ENCODE measurements at regions not wholly inside any gene's neighbourhood (a gene's known extent, or its start where the extent isn't known, plus 50 kb on each side); places are given as distances from the start of the nearest gene placed in this dataset.
"Not testable (repeated sequence)": the region's sequence is repeated elsewhere in the genome, so short reads cannot be mapped to it uniquely, and the experiment has no call there.

DNA sequence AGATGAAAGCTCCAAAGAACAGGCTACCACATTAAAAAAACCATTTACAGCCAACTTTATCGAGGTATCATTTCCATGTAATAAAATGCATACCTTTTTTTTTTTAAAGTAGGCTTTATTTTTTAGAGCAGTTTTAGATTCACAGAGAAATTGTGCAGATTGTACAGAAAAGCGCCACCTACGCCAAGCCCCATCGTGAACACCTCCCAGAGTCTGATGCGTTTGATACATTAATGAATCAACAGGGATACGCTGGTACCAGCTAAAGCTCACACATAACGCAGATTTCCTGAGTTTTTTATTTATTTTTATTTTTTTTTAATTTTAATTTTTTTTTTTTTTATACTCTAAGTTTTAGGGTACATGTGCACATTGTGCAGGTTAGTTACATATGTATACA lies 129.9 kb downstream of the KIF26A start:
- peaks cover 0 to 8% (median 0%) of the 10 kb centered on the region in 5 donors for H3K27me3 Mint-ChIP-seq
- POLR2A ChIA-PET, result no interaction called here

DNA sequence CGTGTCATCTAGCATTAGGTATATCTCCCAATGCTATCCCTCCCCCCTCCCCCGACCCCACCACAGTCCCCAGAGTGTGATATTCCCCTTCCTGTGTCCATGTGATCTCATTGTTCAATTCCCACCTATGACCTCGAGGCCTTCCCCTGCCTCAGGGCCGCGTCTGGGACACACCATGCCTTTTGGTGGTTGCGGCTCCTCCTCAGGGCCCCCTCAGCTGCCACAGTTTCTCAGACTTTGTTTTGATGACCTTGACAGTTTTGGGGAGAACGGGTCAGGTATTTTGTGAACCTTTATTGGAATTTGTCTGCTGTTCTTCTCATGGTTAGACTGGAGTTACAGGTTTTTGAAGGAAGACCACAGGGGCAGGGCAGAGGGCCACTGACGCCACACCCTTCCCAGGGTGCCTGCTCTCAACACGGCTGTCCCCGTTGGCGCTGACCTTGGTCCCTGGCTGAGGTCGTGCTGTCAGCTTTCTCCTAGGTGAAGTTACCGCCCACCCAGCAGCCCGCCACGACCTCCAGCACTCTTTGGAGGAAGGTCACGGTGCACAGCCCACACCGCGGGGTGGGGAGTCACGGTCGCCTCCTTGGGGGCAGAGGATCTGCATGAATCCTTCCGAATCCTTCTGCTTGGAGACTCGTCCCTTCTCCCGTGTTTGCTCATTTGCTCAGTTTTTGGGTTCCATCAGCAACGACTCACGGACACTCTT lies 130.5 kb downstream of the KIF26A start:
- Mint-ChIP-seq H3K9me3 (peaks cover 0 to 2% (median 0%) of the 10 kb centered on the region in 9 donors), H3K27ac (no peak overlapping the region), H3K4me3 (peak overlapping the region in 1 of 10 donors; percentile 19), H3K4me1 (peaks cover 2 to 10% (median 4%) of the 10 kb centered on the region in 4 donors), H3K27me3 (peaks cover 0 to 4% (median 0%) of the 10 kb centered on the region in 5 donors), H3K36me3 (no peaks in the 10 kb centered on the region)
- DNase-seq (peak in 2 of 10 donors; percentile 14 to 48), ATAC-seq (no peak)
- POLR2A ChIA-PET, result no interaction called here

More for the DNA sequence above, 129.9 kb downstream of the KIF26A start:
- DNase-seq, result no peak
- ATAC-seq, result no peak
- Mint-ChIP-seq H3K36me3 (no peaks in the 10 kb centered on the region), H3K9me3 (peaks cover 0 to 2% (median 0%) of the 10 kb centered on the region in 9 donors), H3K4me3 (peak overlapping the region in 8 of 10 donors; percentile 50 to 74 (median 62)), H3K4me1 (peaks cover 1 to 10% (median 4%) of the 10 kb centered on the region in 4 donors), H3K27ac (peak overlapping the region in 2 of 10 donors; percentile 38 to 71)

DNA sequence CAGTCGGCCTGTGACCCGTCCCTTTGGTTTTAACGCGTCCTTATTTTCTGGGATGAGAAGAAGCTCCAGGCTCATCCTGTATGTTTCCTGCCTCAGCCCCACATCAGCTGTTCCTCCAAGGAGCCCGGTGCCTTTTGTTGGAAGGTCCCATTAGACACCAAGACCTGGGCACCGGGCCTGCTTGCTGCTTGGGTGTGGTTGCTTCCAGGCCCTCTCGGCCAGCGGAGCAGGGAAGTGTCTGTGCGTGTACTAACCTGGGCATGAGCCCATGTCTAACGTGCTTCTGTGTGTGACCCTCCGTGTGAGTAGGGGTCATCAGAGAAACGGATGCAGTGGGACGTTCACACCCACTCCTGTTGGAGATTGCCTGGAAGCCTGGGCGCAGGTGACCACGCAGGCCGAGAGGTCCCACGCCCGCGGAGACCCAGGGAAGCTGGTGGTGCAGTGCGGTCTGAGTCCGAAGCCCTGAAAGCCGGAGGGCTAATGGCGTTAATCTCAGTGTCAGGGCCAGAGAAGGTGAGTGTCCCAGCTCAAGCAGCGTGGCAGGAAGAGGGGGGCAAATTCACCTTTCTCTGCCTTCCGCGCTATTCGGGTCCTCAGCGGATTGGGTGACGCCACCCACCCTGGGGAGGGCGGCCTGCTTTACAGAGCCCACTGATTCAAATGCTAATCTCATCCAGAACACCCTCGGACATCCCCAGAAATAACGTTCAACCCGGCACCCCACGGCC lies 131.3 kb downstream of the KIF26A start:
- H3K27me3 Mint-ChIP-seq, H3K36me3 Mint-ChIP-seq, ATAC-seq, POLR2A ChIA-PET, H3K27ac Mint-ChIP-seq, H3K9me3 Mint-ChIP-seq, H3K4me3 Mint-ChIP-seq: not testable (repeated sequence)
- DNase-seq, result peak in 2 of 10 donors; percentile 15 to 55
- peaks cover 3 to 10% (median 5%) of the 10 kb centered on the region in 4 donors for H3K4me1 Mint-ChIP-seq

DNA sequence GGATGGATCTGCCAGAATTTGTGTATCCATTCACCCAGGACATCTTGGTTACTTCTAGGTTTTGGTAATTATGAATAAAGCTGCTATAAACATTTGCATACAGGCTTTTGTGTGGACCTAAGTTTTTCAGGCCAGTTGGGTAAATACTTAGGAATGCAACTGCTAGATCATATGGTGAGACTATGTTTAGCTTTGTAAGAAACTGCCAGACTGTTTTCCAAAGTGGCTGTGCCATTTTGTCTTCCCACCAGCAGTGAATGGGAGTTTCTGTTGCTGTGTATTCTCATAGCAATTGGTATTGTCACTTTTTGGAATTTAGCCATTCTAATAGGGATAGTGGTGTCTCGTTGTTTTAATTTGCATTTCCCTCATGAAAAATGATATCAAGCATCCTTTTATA lies 133.0 kb downstream of the KIF26A start:
- no peak overlapping the region for H3K27ac Mint-ChIP-seq
- H3K36me3 Mint-ChIP-seq, result no peaks in the 10 kb centered on the region
- H3K4me3 Mint-ChIP-seq, result no peak overlapping the region
- ATAC-seq (no peak), DNase-seq (no peak)
- POLR2A ChIA-PET, result no interaction called here
- peaks cover 0 to 7% (median 3%) of the 10 kb centered on the region in 5 donors for H3K27me3 Mint-ChIP-seq
- H3K4me1 Mint-ChIP-seq, result peaks cover 3 to 10% (median 5%) of the 10 kb centered on the region in 4 donors
- peaks cover 0 to 2% (median 0%) of the 10 kb centered on the region in 9 donors for H3K9me3 Mint-ChIP-seq

DNA sequence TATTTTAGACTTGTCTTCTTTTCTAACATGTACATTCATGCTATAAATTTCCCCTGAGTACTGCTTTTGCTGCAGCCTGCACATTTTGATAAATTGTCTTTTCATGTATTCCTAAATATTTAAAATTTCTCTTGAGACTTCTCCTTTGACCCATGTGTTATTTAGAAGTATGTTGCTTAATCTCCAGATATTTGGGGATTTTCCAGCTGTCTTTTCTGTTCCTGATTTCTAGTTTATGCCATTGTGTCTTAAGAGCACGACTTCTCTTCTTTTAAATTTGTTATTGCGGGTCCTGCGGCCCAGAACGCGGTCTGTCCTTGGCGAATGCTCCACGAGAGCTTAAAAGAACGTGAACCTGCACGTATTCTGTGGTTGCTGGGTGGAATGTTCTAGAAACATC lies 136.4 kb downstream of the KIF26A start:
- H3K4me3 Mint-ChIP-seq, result no peak overlapping the region
- DNase-seq (no peak), ATAC-seq (no peak)
- H3K27ac Mint-ChIP-seq, result no peak overlapping the region
- H3K27me3 Mint-ChIP-seq, result peaks cover 3 to 19% (median 8%) of the 10 kb centered on the region in 5 donors
- no peaks in the 10 kb centered on the region for H3K36me3 Mint-ChIP-seq
- H3K9me3 Mint-ChIP-seq, result peaks cover 0 to under 1% (median 0%) of the 10 kb centered on the region in 9 donors
- POLR2A ChIA-PET, result no interaction called here
- H3K4me1 Mint-ChIP-seq, result peaks cover 0 to 2% (median 0%) of the 10 kb centered on the region in 4 donors

DNA sequence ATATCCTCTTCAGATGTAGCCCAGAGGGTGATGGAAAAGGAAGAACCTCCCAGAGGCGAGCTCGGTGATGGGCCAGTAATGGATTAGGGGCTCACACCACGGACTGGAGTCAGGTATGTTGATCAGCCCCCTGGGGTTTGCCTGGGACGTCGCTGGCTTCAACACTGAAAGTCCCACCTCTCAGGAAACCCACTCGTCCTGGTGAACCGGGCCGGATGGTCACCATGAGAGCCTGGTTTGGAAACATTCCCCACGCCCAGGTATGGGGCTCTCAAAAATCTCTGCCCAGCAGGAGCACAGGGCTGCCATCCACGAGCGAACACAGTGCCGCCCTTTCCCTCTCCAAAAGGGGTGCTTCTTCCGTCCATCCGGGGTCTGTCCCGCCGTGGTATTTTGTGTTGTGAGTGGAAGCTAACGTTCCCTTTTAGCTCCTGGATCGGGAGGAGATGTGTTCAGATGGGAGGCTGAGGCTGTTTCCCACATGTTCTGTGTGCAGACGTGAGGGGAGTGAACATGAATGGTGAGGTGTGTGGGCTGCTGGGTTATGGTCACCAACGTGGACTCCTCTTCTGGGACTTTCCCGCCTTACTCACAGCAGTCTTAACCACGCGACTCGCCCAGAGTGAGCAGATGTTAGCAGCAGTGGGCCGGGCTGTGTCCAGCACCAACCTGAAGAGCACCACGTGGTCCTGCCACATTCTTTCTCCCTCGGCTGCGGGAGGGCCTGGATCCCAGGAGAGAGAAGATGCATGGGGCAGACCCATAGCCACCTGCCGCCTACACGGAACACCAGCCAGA lies 139.2 kb downstream of the KIF26A start:
- no peaks in the 10 kb centered on the region for H3K36me3 Mint-ChIP-seq
- H3K9me3 Mint-ChIP-seq, result no peaks in the 10 kb centered on the region
- peaks cover 3 to 25% (median 13%) of the 10 kb centered on the region in 5 donors for H3K27me3 Mint-ChIP-seq
- DNase-seq (peak in 1 of 10 donors; percentile 40), ATAC-seq (no peak)
- no peak overlapping the region for H3K4me3 Mint-ChIP-seq
- H3K27ac Mint-ChIP-seq, result peak overlapping the region in 1 of 10 donors; percentile 14
- peaks cover 0 to 2% (median 0%) of the 10 kb centered on the region in 4 donors for H3K4me1 Mint-ChIP-seq
- POLR2A ChIA-PET, result no interaction called here

DNA sequence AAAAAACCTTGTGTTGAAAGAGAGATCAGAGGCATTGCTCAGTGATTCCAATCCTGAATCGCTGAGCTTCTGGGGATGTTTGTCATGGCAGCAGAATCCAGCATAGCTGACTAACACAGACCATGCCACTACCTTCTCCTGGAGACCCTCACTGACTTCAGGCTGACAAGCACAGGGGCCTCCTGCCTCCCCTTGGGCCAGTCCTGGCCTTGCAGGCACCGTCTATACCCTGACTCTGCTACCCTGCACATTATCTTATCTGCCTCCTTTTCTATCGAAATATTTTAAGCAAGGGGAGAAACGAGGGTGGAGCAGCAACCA lies 139.8 kb downstream of the KIF26A start:
- no peak for DNase-seq
- ATAC-seq, result no peak
- H3K27me3 Mint-ChIP-seq, result peaks cover 3 to 25% (median 13%) of the 10 kb centered on the region in 5 donors
- POLR2A ChIA-PET, result no interaction called here
- no peak overlapping the region for H3K4me3 Mint-ChIP-seq
- H3K4me1 Mint-ChIP-seq, result peaks cover 0 to 4% (median 0%) of the 10 kb centered on the region in 4 donors
- H3K9me3 Mint-ChIP-seq, result no peaks in the 10 kb centered on the region
- H3K27ac Mint-ChIP-seq, result peak overlapping the region in 1 of 10 donors; percentile 55
- no peaks in the 10 kb centered on the region for H3K36me3 Mint-ChIP-seq

DNA sequence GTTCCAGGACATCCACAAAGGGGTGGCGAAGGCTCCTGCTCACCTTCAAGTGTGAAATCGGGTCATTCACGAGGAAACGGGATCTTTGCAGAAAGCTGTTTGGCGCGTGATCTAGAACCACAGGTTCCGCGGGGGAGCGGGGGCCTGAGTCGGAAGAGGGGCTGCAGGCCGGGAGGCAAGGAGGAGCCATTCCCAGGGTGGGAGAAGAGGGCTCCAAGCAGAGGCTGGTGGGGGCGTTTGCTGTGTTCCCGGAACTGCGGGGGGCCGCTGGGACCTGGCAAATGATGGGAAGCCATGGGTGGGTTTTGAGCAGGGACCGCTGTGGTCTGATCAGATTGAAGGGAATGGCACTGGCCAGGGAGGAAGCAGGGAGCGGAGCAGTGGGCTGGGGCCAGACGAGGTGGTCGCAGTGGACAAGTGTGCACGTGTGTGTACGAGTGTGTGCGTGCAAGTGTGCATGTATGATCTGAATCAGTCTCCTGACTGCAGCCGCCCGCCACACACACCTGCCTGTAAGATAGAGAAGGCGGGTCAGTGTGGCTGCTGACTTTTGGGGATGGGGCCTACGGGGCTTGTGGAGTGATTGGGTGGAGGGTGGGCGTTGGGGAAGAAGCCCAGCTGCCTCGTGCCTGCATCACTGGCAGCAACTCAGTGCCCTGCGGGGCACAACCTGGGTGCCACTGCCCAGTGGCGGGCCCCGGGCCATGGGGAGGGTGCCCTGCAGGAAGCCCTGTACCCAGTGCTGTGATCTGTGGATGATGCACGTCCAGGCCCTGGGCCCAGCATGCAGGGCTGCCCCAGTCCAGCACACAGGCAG lies 141.9 kb downstream of the KIF26A start:
- no peak for ATAC-seq
- H3K4me3 Mint-ChIP-seq, result no peak overlapping the region

DNA sequence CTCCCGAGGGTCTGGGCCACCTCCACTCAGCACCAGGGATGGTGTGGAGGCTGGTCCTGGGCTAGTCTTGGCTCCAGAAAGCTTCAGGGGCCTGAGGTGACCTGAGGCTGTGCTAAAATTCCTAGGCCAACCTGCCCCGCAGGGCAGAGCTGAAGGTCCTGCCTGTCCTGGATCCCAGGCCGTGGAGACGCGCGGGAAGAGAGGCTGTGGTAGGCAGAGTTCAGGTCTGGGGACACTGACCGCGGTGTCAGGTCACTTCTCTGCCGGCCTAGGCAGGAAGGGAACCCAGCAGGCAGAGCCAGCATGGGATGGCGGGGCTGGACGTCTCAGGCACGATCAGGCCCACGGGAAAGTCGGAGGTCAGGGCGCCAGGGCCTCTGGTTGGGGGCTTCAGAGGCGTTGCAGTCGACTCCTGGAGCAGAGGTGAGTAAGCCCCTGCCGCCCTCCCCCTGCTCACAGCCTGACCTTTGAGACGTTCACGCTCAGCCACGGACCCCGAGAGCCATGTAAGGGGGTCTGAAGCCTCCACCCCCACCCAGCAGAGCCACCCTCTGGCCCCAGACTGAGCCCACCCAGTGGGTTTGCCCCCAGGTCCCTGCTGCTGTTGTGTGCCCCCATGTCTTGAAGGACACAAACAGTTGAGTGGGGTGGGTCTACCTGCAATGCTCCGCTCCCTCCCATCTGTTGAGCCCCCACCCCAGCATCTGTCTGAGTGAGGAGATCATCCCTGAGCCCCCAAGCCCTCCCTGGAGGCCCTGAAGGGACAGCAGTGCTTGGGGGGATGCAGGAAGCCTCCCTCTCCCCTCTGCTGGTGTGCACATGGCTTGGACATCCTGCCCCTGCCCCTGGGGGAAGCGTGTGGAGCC lies 142.7 kb downstream of the KIF26A start:
- Mint-ChIP-seq H3K9me3 (no peaks in the 10 kb centered on the region), H3K4me1 (peaks cover 0 to 2% (median 0%) of the 10 kb centered on the region in 4 donors), H3K36me3 (no peaks in the 10 kb centered on the region), H3K4me3 (no peak overlapping the region), H3K27me3 (peaks cover 2 to 25% (median 10%) of the 10 kb centered on the region in 5 donors), H3K27ac (peak overlapping the region in 1 of 10 donors; percentile 49)
- ATAC-seq (no peak), DNase-seq (peak in 2 of 10 donors; percentile 12 to 52)
- POLR2A ChIA-PET, result no interaction called here

More for the DNA sequence above, 141.9 kb downstream of the KIF26A start:
- Mint-ChIP-seq H3K4me1 (peaks cover 0 to 2% (median 0%) of the 10 kb centered on the region in 4 donors), H3K9me3 (no peaks in the 10 kb centered on the region), H3K36me3 (no peaks in the 10 kb centered on the region), H3K27me3 (peaks cover 3 to 25% (median 10%) of the 10 kb centered on the region in 5 donors), H3K27ac (no peak overlapping the region)
- peak in 1 of 10 donors; percentile 45 for DNase-seq
- POLR2A ChIA-PET, result no interaction called here

DNA sequence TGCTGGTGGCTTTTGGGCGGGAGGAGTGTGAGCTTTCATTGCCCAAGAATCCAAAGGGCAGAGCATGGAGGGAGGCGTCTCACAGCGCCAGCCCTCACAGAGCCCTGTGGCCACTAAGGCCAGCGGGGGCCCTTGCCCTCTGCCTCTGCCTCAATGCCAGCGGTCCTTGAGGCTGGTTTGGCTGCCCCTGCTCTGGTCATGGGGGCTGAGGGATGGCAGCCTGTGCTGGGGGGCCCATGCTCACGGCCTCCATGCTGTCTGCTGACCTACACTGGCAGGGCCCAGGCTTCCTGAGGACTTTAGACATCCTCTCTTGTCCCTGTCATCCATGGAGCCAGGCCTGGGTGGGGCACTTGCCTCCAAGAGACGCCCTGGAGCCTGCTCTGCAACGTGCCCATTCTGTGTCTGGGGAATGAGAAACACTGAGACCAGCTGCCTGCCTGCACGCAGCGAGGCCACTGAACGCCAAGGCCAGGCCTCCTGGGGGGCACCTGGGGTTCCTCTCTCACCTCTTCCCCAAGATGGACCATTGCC lies 143.4 kb downstream of the KIF26A start:
- ATAC-seq, result no peak

More for the DNA sequence above, 143.4 kb downstream of the KIF26A start:
- POLR2A ChIA-PET, result no interaction called here
- peak in 2 of 10 donors; percentile 10 to 43 for DNase-seq
- Mint-ChIP-seq H3K9me3 (no peaks in the 10 kb centered on the region), H3K27ac (no peak overlapping the region), H3K27me3 (peaks cover 0 to 25% (median 10%) of the 10 kb centered on the region in 5 donors), H3K4me1 (peaks cover 0 to 2% (median 0%) of the 10 kb centered on the region in 4 donors), H3K4me3 (no peak overlapping the region), H3K36me3 (no peaks in the 10 kb centered on the region)

All from naive thymus-derived CD8-positive, alpha-beta T cell (primary cell).